ENCODE measurements at regions not wholly inside any gene's neighbourhood (a gene's known extent, or its start where the extent isn't known, plus 50 kb on each side); places are given as distances from the start of the nearest gene placed in this dataset.

DNA sequence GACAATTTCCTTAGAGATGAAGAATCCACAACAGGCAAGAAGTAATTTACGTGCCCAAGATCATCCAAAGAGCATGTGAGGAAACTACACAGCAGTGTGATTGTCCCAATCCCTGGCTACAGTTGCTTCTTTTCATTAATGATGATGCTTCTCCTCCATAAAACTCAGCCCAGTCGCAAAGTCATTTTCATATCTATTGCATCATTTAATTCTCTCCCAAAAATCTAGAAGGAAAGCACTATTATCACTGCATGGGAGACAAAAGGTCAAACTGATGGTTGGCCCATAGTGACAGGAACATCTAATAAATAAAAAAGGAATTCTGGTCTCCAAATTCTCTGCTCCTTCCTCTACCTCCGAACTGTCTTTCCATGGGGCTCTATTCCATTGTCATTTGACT, 103.5 kb upstream of the SERP2 start:
- Histone ChIP-seq H3K9me2 (ENCODE audit: insufficient read depth) (peaks cover 9% of the 10 kb centered on the region; the same call in 1 of the 2 replicates), H4K20me1 (replicated peaks; ENCODE audit: insufficient read depth) (no peaks in the 10 kb centered on the region), H3K27ac (ENCODE audit: low read depth) (no peak overlapping the region), H3K27me3 (ENCODE audit: insufficient read depth) (no peaks in the 10 kb centered on the region), H3K4me3 (no peak overlapping the region), H3K79me2 (replicated peaks; ENCODE audit: insufficient read depth) (no peaks in the 10 kb centered on the region), H2AFZ (no peak overlapping the region), H3F3A (replicated peaks; ENCODE audit: low read depth) (no peaks in the 10 kb centered on the region), H3K4me1 (ENCODE audit: insufficient read depth) (no peaks in the 10 kb centered on the region), H3K36me3 (ENCODE audit: insufficient read depth) (no peaks in the 10 kb centered on the region), H3K4me2 (no peak overlapping the region)
- Mint-ChIP-seq H3K36me3 (ENCODE audit: low read depth) (peaks cover 5% of the 10 kb centered on the region; the same call in 1 of the 3 replicates), H3K9me3 (peaks cover 4% of the 10 kb centered on the region), H3K4me3 (no peak overlapping the region), H3K27ac (no peak overlapping the region), H3K27me3 (ENCODE audit: insufficient read depth, low read depth, poor library complexity) (peaks cover 7% of the 10 kb centered on the region), H3K4me1 (peaks cover 3% of the 10 kb centered on the region; the same call in 2 of the 3 replicates)
- no peak for DNase-seq (ENCODE audit: low spot score)
- no peak for TF ChIP-seq EZH2 (IDR thresholded peaks at IDR 0.05; ENCODE audit: low read depth, unreplicated experiment)
- TF ChIP-seq CREB1 (CRISPR knock-in tag; IDR thresholded peaks at IDR 0.05; ENCODE audit: low read depth), result no peak
- no peak for TF ChIP-seq POLR2AphosphoS5 (IDR thresholded peaks at IDR 0.05; ENCODE audit: low read depth)
- TF ChIP-seq EZH2phosphoT487 (IDR thresholded peaks at IDR 0.05; ENCODE audit: unreplicated experiment), result no peak
- no peak for ATAC-seq

DNA sequence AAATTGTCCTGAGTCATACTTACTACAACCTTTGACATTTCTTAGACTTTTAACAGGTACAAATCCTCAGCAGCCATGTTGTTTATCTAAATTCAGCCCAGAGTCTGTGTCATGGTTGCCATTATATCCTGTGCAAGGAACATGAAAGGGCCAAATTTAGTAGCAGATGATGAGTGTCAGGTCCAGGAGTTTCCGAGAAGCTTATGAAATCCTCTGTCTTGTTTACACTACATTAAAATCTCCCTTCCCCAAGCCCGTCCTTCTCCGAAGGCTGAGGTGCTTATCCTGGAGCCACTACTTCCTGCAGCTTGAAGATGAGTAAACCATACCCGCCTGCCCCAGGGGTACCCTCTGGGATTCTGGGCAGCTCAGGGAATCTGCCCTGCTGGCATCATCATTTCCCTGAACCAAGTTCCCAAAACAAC, 102.6 kb upstream of the SERP2 start:
- H3K27ac Mint-ChIP-seq, result no peak overlapping the region
- TF ChIP-seq ZNF331 (CRISPR knock-in tag; IDR thresholded peaks at IDR 0.05; ENCODE audit: low read depth), result no peak
- TF ChIP-seq, protein P1, sequence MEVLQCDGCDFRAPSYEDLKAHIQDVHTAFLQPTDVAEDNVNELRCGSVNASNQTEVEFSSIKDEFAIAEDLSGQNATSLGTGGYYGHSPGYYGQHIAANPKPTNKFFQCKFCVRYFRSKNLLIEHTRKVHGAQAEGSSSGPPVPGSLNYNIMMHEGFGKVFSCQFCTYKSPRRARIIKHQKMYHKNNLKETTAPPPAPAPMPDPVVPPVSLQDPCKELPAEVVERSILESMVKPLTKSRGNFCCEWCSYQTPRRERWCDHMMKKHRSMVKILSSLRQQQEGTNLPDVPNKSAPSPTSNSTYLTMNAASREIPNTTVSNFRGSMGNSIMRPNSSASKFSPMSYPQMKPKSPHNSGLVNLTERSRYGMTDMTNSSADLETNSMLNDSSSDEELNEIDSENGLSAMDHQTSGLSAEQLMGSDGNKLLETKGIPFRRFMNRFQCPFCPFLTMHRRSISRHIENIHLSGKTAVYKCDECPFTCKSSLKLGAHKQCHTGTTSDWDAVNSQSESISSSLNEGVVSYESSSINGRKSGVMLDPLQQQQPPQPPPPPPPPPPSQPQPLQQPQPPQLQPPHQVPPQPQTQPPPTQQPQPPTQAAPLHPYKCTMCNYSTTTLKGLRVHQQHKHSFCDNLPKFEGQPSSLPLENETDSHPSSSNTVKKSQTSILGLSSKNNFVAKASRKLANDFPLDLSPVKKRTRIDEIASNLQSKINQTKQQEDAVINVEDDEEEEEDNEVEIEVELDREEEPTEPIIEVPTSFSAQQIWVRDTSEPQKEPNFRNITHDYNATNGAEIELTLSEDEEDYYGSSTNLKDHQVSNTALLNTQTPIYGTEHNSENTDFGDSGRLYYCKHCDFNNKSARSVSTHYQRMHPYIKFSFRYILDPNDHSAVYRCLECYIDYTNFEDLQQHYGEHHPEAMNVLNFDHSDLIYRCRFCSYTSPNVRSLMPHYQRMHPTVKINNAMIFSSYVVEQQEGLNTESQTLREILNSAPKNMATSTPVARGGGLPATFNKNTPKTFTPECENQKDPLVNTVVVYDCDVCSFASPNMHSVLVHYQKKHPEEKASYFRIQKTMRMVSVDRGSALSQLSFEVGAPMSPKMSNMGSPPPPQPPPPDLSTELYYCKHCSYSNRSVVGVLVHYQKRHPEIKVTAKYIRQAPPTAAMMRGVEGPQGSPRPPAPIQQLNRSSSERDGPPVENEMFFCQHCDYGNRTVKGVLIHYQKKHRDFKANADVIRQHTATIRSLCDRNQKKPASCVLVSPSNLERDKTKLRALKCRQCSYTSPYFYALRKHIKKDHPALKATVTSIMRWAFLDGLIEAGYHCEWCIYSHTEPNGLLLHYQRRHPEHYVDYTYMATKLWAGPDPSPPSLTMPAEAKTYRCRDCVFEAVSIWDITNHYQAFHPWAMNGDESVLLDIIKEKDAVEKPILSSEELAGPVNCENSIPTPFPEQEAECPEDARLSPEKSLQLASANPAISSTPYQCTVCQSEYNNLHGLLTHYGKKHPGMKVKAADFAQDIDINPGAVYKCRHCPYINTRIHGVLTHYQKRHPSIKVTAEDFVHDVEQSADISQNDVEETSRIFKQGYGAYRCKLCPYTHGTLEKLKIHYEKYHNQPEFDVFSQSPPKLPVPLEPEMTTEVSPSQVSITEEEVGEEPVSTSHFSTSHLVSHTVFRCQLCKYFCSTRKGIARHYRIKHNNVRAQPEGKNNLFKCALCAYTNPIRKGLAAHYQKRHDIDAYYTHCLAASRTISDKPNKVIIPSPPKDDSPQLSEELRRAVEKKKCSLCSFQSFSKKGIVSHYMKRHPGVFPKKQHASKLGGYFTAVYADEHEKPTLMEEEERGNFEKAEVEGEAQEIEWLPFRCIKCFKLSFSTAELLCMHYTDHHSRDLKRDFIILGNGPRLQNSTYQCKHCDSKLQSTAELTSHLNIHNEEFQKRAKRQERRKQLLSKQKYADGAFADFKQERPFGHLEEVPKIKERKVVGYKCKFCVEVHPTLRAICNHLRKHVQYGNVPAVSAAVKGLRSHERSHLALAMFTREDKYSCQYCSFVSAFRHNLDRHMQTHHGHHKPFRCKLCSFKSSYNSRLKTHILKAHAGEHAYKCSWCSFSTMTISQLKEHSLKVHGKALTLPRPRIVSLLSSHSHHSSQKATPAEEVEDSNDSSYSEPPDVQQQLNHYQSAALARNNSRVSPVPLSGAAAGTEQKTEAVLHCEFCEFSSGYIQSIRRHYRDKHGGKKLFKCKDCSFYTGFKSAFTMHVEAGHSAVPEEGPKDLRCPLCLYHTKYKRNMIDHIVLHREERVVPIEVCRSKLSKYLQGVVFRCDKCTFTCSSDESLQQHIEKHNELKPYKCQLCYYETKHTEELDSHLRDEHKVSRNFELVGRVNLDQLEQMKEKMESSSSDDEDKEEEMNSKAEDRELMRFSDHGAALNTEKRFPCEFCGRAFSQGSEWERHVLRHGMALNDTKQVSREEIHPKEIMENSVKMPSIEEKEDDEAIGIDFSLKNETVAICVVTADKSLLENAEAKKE (CRISPR knock-in tag; IDR thresholded peaks at IDR 0.05), result no peak
- TF ChIP-seq STAT1 (IDR thresholded peaks at IDR 0.05; ENCODE audit: unreplicated experiment), result no peak
- no peak for TF ChIP-seq JUNB (IDR thresholded peaks at IDR 0.05; ENCODE audit: unreplicated experiment)
- Histone ChIP-seq H3K27me3 (ENCODE audit: insufficient read depth) (no peaks in the 10 kb centered on the region), H4K20me1 (replicated peaks; ENCODE audit: insufficient read depth) (no peaks in the 10 kb centered on the region), H3K4me2 (no peak overlapping the region), H3F3A (replicated peaks; ENCODE audit: low read depth) (no peaks in the 10 kb centered on the region), H3K9me2 (ENCODE audit: insufficient read depth) (peaks cover 9% of the 10 kb centered on the region; the same call in 1 of the 2 replicates), H3K27ac (ENCODE audit: low read depth) (no peak overlapping the region), H3K4me1 (ENCODE audit: insufficient read depth) (no peaks in the 10 kb centered on the region; the same call in 1 of the 2 replicates), H3K4me3 (no peak overlapping the region), H3K36me3 (ENCODE audit: insufficient read depth) (no peaks in the 10 kb centered on the region), H3K79me2 (replicated peaks; ENCODE audit: insufficient read depth) (no peaks in the 10 kb centered on the region), H2AFZ (no peak overlapping the region)
- DNase-seq (ENCODE audit: low spot score), result no peak
- no peak overlapping the region for H3K4me3 Mint-ChIP-seq
- no peak for ATAC-seq
- H3K27me3 Mint-ChIP-seq (ENCODE audit: insufficient read depth, low read depth, poor library complexity), result peaks cover 7% of the 10 kb centered on the region
- H3K36me3 Mint-ChIP-seq (ENCODE audit: low read depth), result peaks cover 5% of the 10 kb centered on the region; the same call in 1 of the 3 replicates
- peaks cover 10% of the 10 kb centered on the region; the same call in 2 of the 3 replicates for H3K4me1 Mint-ChIP-seq
- peaks cover 4% of the 10 kb centered on the region for H3K9me3 Mint-ChIP-seq
